ENCODE measurements at regions not wholly inside any gene's neighbourhood (a gene's known extent, or its start where the extent isn't known, plus 50 kb on each side); places are given as distances from the start of the nearest gene placed in this dataset.

- no peak overlapping the region for H3K4me2 ChIP-seq (ENCODE audit: low read length)
- H3K4me1 ChIP-seq (ENCODE audit: control insufficient read depth, low read length), result peaks cover 8% of the 10 kb centered on the region; the same call in 1 of the 2 replicates
- H3K9me3 ChIP-seq (ENCODE audit: control insufficient read depth, insufficient read depth, low read length), result peaks cover 2% of the 10 kb centered on the region; the same call in 1 of the 2 replicates
- H3K36me3 ChIP-seq (ENCODE audit: control insufficient read depth, low read length), result no peaks in the 10 kb centered on the region
- peaks cover 2% of the 10 kb centered on the region; the same call in 1 of the 2 replicates for H3K27me3 ChIP-seq (ENCODE audit: control insufficient read depth, low read length)
- TF ChIP-seq, protein P1, sequence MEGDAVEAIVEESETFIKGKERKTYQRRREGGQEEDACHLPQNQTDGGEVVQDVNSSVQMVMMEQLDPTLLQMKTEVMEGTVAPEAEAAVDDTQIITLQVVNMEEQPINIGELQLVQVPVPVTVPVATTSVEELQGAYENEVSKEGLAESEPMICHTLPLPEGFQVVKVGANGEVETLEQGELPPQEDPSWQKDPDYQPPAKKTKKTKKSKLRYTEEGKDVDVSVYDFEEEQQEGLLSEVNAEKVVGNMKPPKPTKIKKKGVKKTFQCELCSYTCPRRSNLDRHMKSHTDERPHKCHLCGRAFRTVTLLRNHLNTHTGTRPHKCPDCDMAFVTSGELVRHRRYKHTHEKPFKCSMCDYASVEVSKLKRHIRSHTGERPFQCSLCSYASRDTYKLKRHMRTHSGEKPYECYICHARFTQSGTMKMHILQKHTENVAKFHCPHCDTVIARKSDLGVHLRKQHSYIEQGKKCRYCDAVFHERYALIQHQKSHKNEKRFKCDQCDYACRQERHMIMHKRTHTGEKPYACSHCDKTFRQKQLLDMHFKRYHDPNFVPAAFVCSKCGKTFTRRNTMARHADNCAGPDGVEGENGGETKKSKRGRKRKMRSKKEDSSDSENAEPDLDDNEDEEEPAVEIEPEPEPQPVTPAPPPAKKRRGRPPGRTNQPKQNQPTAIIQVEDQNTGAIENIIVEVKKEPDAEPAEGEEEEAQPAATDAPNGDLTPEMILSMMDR (IDR thresholded peaks at IDR 0.05; ENCODE audit: low read depth, low read length, poor library complexity, severe bottlenecking), result no peak
- no peak for TF ChIP-seq EZH2phosphoT487 (IDR thresholded peaks at IDR 0.05; ENCODE audit: borderline replicate concordance, low read length)
- H4K20me1 ChIP-seq (ENCODE audit: control insufficient read depth, insufficient read depth, low read depth, low read length), result no peaks in the 10 kb centered on the region
- H3K79me2 ChIP-seq (ENCODE audit: control insufficient read depth, low read length), result no peaks in the 10 kb centered on the region
- no peak overlapping the region for H3K4me3 ChIP-seq (ENCODE audit: low read length)
- H3K9me2 ChIP-seq (replicated peaks; ENCODE audit: control insufficient read depth, low read length), result no peaks in the 10 kb centered on the region
- no peaks in the 10 kb centered on the region for H3F3A ChIP-seq (ENCODE audit: control insufficient read depth, insufficient read depth)
- H3K27ac ChIP-seq (ENCODE audit: low read depth, low read length), result no peak overlapping the region
Measured at GRCh38 chr2:12896318-12896982, 179.7 kb downstream of the TRIB2 start.

DNA sequence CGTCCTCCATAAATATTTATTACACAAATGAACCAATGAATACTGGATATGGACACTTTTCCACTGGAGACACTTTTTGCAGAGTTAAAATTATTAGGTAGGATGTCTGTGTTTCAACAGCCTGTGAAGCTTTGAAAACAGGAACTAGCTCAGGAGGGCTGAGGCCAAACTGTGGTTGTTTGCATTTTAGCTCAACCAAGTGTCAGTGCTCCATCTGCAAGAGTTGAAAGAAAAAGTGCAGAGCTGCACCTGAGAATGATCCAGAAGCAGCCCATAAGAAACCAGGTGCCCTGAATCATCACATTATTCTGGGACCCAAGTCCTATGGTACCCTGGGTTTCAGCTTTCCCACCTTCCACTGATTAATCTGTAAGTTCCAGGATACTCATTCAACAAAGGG is 180.4 kb downstream of the TRIB2 start:
- peaks cover 2% of the 10 kb centered on the region; the same call in 1 of the 2 replicates for H3K27me3 ChIP-seq (ENCODE audit: control insufficient read depth, low read length)
- H3K79me2 ChIP-seq (ENCODE audit: control insufficient read depth, low read length), result no peaks in the 10 kb centered on the region
- H4K20me1 ChIP-seq (ENCODE audit: control insufficient read depth, insufficient read depth, low read depth, low read length), result no peaks in the 10 kb centered on the region
- peaks cover 2% of the 10 kb centered on the region; the same call in 1 of the 2 replicates for H3K9me3 ChIP-seq (ENCODE audit: control insufficient read depth, insufficient read depth, low read length)
- H3K36me3 ChIP-seq (ENCODE audit: control insufficient read depth, low read length), result no peaks in the 10 kb centered on the region
- TF ChIP-seq, protein P1 (IDR thresholded peaks at IDR 0.05; ENCODE audit: low read depth, low read length, poor library complexity, severe bottlenecking), result no peak
- TF ChIP-seq EZH2phosphoT487 (IDR thresholded peaks at IDR 0.05; ENCODE audit: borderline replicate concordance, low read length), result no peak
- H3K4me3 ChIP-seq (ENCODE audit: low read length), result no peak overlapping the region
- H3K27ac ChIP-seq (ENCODE audit: low read depth, low read length), result no peak overlapping the region
- peaks cover 8% of the 10 kb centered on the region; the same call in 1 of the 2 replicates for H3K4me1 ChIP-seq (ENCODE audit: control insufficient read depth, low read length)
- H3F3A ChIP-seq (ENCODE audit: control insufficient read depth, insufficient read depth), result no peaks in the 10 kb centered on the region
- no peaks in the 10 kb centered on the region for H3K9me2 ChIP-seq (replicated peaks; ENCODE audit: control insufficient read depth, low read length)
- no peak overlapping the region for H3K4me2 ChIP-seq (ENCODE audit: low read length)

DNA sequence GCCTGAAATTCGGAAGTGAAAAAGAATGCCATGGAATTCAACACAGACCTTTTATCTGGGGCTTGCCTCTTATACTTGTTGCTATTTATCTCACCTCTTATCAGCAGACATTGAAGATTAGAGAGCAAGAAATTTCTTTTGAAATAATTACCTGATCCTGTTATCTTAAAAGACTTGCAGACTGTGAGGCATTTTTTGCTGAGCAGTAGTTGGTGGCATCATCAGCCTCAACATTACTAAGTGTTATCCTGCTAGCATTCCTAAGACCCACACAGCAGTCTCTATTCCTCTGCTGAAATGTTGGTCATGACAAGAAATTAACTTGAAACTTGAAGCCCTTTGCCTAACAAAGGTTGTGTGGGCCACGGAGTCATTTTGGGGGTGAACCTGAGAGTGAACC is 186.5 kb downstream of the TRIB2 start:
- H3K4me3 ChIP-seq (ENCODE audit: low read length), result no peak overlapping the region
- no peaks in the 10 kb centered on the region for H3K9me2 ChIP-seq (replicated peaks; ENCODE audit: control insufficient read depth, low read length)

More for the DNA sequence above, 186.5 kb downstream of the TRIB2 start:
- Histone ChIP-seq H4K20me1 (ENCODE audit: control insufficient read depth, insufficient read depth, low read depth, low read length) (no peaks in the 10 kb centered on the region), H3F3A (ENCODE audit: control insufficient read depth, insufficient read depth) (no peaks in the 10 kb centered on the region), H3K36me3 (ENCODE audit: control insufficient read depth, low read length) (no peaks in the 10 kb centered on the region), H3K27me3 (ENCODE audit: control insufficient read depth, low read length) (peaks cover 2% of the 10 kb centered on the region; the same call in 1 of the 2 replicates), H3K4me2 (ENCODE audit: low read length) (no peak overlapping the region), H3K4me1 (ENCODE audit: control insufficient read depth, low read length) (no peaks in the 10 kb centered on the region), H3K79me2 (ENCODE audit: control insufficient read depth, low read length) (no peaks in the 10 kb centered on the region), H3K27ac (ENCODE audit: low read depth, low read length) (no peak overlapping the region), H3K9me3 (ENCODE audit: control insufficient read depth, insufficient read depth, low read length) (no peaks in the 10 kb centered on the region)
- no peak for TF ChIP-seq EZH2phosphoT487 (IDR thresholded peaks at IDR 0.05; ENCODE audit: borderline replicate concordance, low read length)
- TF ChIP-seq, protein P1 (IDR thresholded peaks at IDR 0.05; ENCODE audit: low read depth, low read length, poor library complexity, severe bottlenecking), result no peak

All from DOHH2 (cell line).